ENCODE measurements at regions not wholly inside any gene's neighbourhood (a gene's known extent, or its start where the extent isn't known, plus 50 kb on each side); places are given as distances from the start of the nearest gene placed in this dataset.

- TF ChIP-seq CTCF (IDR thresholded peaks at IDR 0.05; ENCODE audit: insufficient read depth, low read depth, low read length): no peak
- no peak for TF ChIP-seq EZH2 (IDR thresholded peaks at IDR 0.05; ENCODE audit: insufficient read depth, low read length)
Measured at GRCh38 chr2:207276248-207276647, 110.5 kb upstream of the KLF7 start.
